ENCODE measurements at regions not wholly inside any gene's neighbourhood (a gene's known extent, or its start where the extent isn't known, plus 50 kb on each side); places are given as distances from the start of the nearest gene placed in this dataset.

- no CpG with 5 or more reads among the region's 4 CpGs for WGBS (ENCODE audit: insufficient coverage)
- H3K27ac Mint-ChIP-seq = peak overlapping the region in 5 of 7 donors; percentile 60 to 85 (median 70)
These were observed 228.7 kb upstream of the NR4A3 start for GRCh38 chr9:99592834-99593574.

GRCh38 chr9:99593610-99594009 lies 228.1 kb upstream of the NR4A3 start:
- H3K9me3 Mint-ChIP-seq = peaks cover 0 to 2% (median 0%) of the 10 kb centered on the region in 7 donors
- H3K36me3 Mint-ChIP-seq = peaks cover 2 to 5% of the 10 kb centered on the region in 2 donors
- Histone ChIP-seq H3K9ac (ENCODE audit: insufficient read depth, low read length, poor library complexity, severe bottlenecking) (no peak overlapping the region), H3K36me3 (replicated peaks in 1 of 2; ENCODE audit: control insufficient read depth in 1 of 2, insufficient read depth in 2 of 2, low read length in 2 of 2) (no peaks in the 10 kb centered on the region), H3K9me3 (replicated peaks in 1 of 2; ENCODE audit: control insufficient read depth in 1 of 2, insufficient read depth in 1 of 2, low read length in 2 of 2) (no peaks in the 10 kb centered on the region), H4K20me1 (ENCODE audit: insufficient read depth, low read length) (no peaks in the 10 kb centered on the region), H3K27ac (ENCODE audit: low read depth in 1 of 2, low read length in 2 of 2) (peak overlapping the region in 1 of 2 donors; percentile 52), H2AFZ (ENCODE audit: insufficient read depth, low read depth, low read length, poor library complexity, severe bottlenecking) (no peak overlapping the region), H3K4me2 (replicated peaks; ENCODE audit: extremely low read depth, low read length, poor library complexity, severe bottlenecking) (no peak overlapping the region), H3K4me1 (ENCODE audit: control insufficient read depth in 1 of 2, insufficient read depth in 2 of 2, low read length in 2 of 2) (peaks cover 44 to 54% of the 10 kb centered on the region in 2 donors), H3K79me2 (ENCODE audit: insufficient read depth, low read length) (no peaks in the 10 kb centered on the region), H3K27me3 (ENCODE audit: control insufficient read depth in 2 of 2, insufficient read depth in 2 of 2, low read length in 2 of 2) (no peaks in the 10 kb centered on the region), H3K4me3 (replicated peaks in 1 of 3; ENCODE audit: low read depth in 2 of 3, low read length in 3 of 3) (no peak overlapping the region)
- intact Hi-C loops (cut with micrococcal nuclease) = loop anchor here (2.0 to 10.0 kb wide), 5 partner anchors 13 to 229 kb away; partner anchors contain the start of gene NR4A3 (in 1 of the 2)
- H3K4me1 Mint-ChIP-seq = peaks cover 52% of the 10 kb centered on the region
- H3K27me3 Mint-ChIP-seq (ENCODE audit: low read depth in 3 of 3) = peaks cover 0 to 3% (median 2%) of the 10 kb centered on the region in 3 donors
- DNase-seq = peak in 1 of 3 donors; percentile 62
- no peak for TF ChIP-seq CTCF (IDR thresholded peaks at IDR 0.05)
- WGBS (ENCODE audit: insufficient coverage) = no CpG with 5 or more reads among the region's 2 CpGs
- H3K4me3 Mint-ChIP-seq = no peak overlapping the region
- H3K27ac Mint-ChIP-seq = peak overlapping the region in 5 of 7 donors; percentile 10 to 85 (median 62)

More at GRCh38 chr9:99592834-99593574, 228.7 kb upstream of the NR4A3 start:
- intact Hi-C loops (cut with micrococcal nuclease) = loop anchor here (5.0 to 10.0 kb wide), 4 partner anchors 76 to 229 kb away; partner anchors contain the start of gene NR4A3 (in 1 of the 2)
- Histone ChIP-seq H3K4me3 (replicated peaks in 1 of 3; ENCODE audit: low read depth in 2 of 3, low read length in 3 of 3) (no peak overlapping the region), H3K36me3 (replicated peaks in 1 of 2; ENCODE audit: control insufficient read depth in 1 of 2, insufficient read depth in 2 of 2, low read length in 2 of 2) (no peaks in the 10 kb centered on the region), H2AFZ (ENCODE audit: insufficient read depth, low read depth, low read length, poor library complexity, severe bottlenecking) (no peak overlapping the region), H3K79me2 (ENCODE audit: insufficient read depth, low read length) (no peaks in the 10 kb centered on the region), H3K9me3 (replicated peaks in 1 of 2; ENCODE audit: control insufficient read depth in 1 of 2, insufficient read depth in 1 of 2, low read length in 2 of 2) (no peaks in the 10 kb centered on the region), H3K9ac (ENCODE audit: insufficient read depth, low read length, poor library complexity, severe bottlenecking) (no peak overlapping the region), H3K4me1 (ENCODE audit: control insufficient read depth in 1 of 2, insufficient read depth in 2 of 2, low read length in 2 of 2) (peaks cover 44 to 54% of the 10 kb centered on the region in 2 donors), H3K27ac (ENCODE audit: low read depth in 1 of 2, low read length in 2 of 2) (peak overlapping the region in 1 of 2 donors; percentile 52), H4K20me1 (ENCODE audit: insufficient read depth, low read length) (no peaks in the 10 kb centered on the region), H3K27me3 (ENCODE audit: control insufficient read depth in 2 of 2, insufficient read depth in 2 of 2, low read length in 2 of 2) (no peaks in the 10 kb centered on the region), H3K4me2 (replicated peaks; ENCODE audit: extremely low read depth, low read length, poor library complexity, severe bottlenecking) (no peak overlapping the region)
- H3K9me3 Mint-ChIP-seq = peaks cover 0 to 2% (median 0%) of the 10 kb centered on the region in 7 donors
- peaks cover 52% of the 10 kb centered on the region for H3K4me1 Mint-ChIP-seq
- peaks cover 2 to 5% of the 10 kb centered on the region in 2 donors for H3K36me3 Mint-ChIP-seq
- H3K27me3 Mint-ChIP-seq (ENCODE audit: low read depth in 3 of 3) = peaks cover 0 to 2% (median 0%) of the 10 kb centered on the region in 3 donors
- no peak overlapping the region for H3K4me3 Mint-ChIP-seq
- peak in 2 of 3 donors; percentile 27 to 40 for DNase-seq
- TF ChIP-seq CTCF (IDR thresholded peaks at IDR 0.05) = no peak

All from CD14-positive monocyte (primary cell).